Keratinocyte (primary cell): ENCODE measurements at regions not wholly inside any gene's neighbourhood (a gene's known extent, or its start where the extent isn't known, plus 50 kb on each side); places are given as distances from the start of the nearest gene placed in this dataset.

Experiments
- EZH2 ChIP-seq: IDR thresholded peaks from one replicate; pipeline ENCODE4 v1.6.1; 2012; ENCODE audit warnings: inconsistent platforms, mild to moderate bottlenecking, low read length, moderate library complexity
- TF ChIP-seq, protein P1 (sequence below), 3 experiments: IDR thresholded peaks in 1 of 3; conservative IDR thresholded peaks in 1 of 3; optimal IDR thresholded peaks in 1 of 3; 2 replicates in 2 of 3; 3 replicates in 1 of 3; pipeline versions ENCODE3 to v1.5.1; 2011; ENCODE audit warnings: low read length in 3 of 3, mild to moderate bottlenecking in 3 of 3, moderate library complexity in 2 of 3, control low read depth in 1 of 3, inconsistent platforms in 1 of 3; ENCODE audit not compliant: insufficient read depth in 2 of 3; ENCODE audit errors: extremely low read depth in 1 of 3

DNA sequence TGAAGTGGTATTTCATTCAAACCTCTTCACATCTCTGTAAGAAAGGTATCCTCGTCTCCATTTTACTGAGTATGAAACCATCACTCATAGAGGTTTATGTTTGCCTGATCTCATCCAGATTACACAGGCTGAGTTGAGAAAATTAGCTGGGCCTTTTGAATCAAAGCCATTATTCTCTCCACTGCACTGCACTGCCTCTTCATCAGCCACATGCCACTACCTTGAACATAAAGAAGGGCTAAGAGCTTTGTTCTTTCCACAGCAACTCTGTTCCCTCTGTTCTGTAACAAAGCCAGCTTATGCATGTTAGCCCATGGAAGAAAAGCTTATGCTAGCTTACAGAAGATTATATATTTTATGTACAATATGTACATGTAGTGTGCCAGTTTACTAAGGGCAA lies 362.6 kb upstream of the DLGAP1 start:
- TF ChIP-seq, protein P1, sequence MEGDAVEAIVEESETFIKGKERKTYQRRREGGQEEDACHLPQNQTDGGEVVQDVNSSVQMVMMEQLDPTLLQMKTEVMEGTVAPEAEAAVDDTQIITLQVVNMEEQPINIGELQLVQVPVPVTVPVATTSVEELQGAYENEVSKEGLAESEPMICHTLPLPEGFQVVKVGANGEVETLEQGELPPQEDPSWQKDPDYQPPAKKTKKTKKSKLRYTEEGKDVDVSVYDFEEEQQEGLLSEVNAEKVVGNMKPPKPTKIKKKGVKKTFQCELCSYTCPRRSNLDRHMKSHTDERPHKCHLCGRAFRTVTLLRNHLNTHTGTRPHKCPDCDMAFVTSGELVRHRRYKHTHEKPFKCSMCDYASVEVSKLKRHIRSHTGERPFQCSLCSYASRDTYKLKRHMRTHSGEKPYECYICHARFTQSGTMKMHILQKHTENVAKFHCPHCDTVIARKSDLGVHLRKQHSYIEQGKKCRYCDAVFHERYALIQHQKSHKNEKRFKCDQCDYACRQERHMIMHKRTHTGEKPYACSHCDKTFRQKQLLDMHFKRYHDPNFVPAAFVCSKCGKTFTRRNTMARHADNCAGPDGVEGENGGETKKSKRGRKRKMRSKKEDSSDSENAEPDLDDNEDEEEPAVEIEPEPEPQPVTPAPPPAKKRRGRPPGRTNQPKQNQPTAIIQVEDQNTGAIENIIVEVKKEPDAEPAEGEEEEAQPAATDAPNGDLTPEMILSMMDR (optimal IDR thresholded peaks at IDR 0.05 in 1 of 3, IDR thresholded peaks at IDR 0.05 in 1 of 3, conservative IDR thresholded peaks at IDR 0.05 in 1 of 3; ENCODE audit: extremely low read depth in 1 of 3, insufficient read depth in 2 of 3, low read length in 3 of 3) = no peak
- TF ChIP-seq EZH2 = no peak
